ENCODE measurements at regions not wholly inside any gene's neighbourhood (a gene's known extent, or its start where the extent isn't known, plus 50 kb on each side); places are given as distances from the start of the nearest gene placed in this dataset.

DNA sequence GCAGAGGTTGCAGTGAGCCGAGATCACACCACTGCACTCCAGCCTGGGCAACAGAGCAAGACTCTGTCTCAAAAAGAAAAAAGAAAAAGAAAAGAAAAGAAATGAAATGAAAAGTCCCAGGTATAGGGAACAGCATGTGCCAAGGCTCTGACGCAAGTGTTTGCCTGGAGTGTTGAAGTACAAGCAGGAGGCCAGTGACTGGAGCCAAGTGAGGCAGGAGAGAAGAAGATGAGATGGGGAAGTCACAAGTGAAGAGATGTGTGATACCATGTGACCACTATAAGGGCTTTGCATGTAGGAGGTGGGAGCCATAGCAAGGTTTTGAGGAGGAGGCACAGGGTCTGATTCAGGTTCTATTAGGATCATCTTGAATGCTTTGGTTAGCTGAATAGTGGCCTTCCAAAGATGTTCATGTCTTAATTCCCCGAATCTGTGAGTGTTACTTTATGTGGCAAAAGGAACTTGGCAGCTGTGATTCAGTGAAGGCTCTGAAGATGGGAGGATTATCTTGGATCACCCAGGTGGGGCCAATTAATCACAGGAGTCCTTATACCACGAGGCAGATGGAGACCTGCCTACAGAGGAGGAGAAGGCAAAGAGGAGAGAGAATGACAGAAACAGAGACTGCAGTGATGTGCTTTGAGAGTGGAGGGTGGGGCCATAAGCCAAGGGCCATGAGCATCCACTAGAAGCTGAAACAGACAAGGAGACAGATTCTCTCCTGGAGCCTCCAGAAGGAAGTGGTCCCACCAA lies 91.1 kb upstream of the PTPN1 start:
- no peak for DNase-seq (ENCODE audit: low read depth in 3 of 3, low spot score in 1 of 3)

DNA sequence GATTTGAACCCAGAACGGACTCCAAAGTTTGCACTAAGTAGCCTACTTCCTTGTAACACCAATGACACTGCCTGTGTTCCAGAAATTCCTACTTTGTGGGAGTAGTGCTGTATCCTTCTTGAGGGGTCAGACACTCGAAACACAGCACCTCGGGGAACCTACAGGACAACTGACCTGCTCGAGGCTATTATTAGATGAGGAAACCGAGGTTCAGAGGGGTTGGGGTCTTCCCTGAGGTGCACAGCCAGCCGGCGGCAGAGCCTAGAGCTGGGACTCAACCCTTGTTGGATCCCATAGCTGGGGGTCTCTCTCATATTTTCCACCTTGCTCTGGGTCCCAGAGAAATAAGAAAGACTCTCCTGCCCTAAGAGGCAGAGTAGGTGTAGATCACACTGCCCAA lies 89.8 kb upstream of the PTPN1 start:
- DNase-seq (ENCODE audit: low read depth in 3 of 3, low spot score in 1 of 3): no peak

DNA sequence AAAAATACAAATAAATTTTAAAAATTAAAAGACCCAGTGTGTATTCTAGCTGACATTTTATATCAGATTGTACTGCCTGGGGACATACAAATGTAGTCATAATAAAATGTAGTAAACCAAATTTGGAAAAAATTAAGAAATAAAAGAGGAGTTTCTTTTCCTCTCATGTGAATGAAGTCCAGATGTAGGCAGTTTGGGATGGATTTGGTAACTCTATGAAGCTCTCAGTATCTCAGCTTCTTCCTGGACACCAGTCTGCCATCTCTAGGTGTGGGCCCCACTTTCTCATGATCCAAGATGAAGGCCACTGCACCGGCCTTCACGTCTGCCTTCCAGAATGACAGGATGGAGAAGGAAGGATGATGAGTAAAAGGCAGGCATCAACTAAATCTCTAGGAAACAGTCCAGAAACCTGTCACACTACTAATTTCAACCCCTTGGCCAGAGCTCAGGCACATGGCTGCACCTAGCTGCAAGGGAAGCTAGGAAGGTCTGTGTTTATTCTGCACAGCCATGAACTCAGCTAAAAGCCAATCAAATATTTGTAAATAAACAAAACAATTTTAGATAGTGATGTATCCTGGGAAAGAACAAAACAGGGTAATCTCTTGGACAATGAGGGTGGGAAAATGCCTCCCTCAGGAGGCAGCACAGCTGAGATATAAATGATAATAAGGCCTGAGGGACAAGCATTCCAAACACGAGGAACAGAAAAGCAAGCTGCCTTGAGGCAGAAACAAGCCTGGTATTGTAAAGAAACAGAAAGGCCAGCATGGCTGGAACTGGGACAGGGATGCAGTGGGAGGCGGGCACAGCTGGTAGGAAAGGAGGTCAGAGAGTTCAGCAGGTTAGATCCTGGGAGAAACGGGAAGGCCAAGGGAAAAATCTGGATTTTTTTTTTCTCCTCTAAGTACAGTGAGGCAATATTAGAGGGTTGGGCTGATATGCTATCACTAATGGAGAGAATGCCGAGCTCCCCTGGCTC lies 88.5 kb upstream of the PTPN1 start:
- DNase-seq (ENCODE audit: low read depth in 3 of 3, low spot score in 1 of 3): no peak

DNA sequence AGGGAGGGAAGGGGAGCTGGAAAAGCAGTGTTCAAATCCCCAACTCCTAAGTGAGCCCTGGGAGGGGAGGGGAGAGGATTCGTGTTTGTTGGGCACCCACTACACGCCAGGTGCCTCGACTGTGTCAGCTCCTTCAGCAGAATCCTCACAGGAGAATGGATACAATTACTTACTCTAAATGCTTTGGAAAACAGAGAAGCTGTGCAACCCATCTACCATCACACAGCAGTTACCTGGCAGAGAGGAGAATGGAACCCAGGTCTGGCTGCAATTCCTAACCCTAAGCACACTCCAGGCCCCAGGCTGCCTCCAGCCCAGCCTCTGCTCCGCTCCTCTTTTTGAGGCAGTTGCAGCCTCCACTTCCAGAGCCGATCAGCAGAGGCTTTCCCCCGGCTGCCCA lies 86.4 kb upstream of the PTPN1 start:
- no peak for DNase-seq (ENCODE audit: low read depth in 3 of 3, low spot score in 1 of 3)

DNA sequence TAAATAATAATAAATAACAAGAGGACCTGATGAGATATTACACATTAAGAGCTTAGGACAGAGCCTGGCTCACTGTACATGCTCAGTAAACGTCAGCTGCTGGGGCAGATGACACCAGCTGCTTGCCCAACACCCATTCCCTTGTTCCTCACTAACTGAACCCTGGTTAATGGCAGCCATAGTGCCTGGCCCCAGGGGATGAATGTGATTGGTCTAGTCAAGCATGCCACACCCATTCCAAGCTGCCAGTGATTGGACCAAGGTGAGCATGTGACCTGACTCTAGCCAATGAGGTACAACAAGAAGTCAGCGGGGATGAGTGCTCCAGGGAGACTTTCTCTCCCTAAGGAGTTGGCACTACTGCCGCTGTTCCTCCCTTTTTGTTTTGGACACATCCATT lies 85.1 kb upstream of the PTPN1 start:
- DNase-seq (ENCODE audit: low read depth in 3 of 3, low spot score in 1 of 3): no peak

DNA sequence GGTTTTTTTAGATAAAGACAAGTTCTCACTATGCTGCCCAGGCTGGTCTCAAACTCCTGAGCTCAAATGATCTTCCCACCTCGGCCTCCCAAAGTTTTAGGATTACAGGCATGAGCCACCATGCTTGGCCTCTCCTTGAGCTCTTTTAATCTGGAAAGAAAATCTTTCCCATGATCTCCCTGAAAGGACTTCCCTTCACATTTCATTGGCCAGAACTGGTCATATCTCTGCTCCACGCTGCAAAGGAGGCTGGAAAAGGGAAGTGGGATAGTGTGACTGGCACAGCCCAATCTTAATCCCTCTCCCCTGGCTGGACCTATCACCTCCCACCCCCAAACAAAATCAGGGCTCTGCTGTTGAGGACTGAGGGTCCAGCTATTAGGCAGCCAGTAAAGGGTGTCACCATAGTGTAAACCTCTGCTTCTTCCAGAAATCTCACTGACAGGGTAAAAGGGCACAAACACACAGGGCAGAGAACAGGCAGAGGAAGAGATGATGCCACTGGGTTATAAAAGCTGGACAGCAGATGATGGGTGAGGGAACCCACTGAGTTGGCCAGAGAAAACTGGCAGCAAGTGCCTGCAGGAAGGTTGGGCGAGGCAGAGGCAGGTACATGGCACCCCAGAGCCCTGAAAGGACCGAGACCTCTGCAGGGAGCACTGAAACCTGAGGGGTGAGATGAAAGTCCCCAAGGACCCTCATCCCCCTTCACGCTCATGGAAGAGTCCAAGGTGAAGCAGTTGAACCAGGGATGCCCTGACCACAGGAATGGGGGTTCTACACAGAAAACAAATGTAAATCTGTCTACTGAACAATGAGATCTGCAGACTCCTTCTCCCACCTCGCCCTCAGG lies 83.1 kb upstream of the PTPN1 start:
- DNase-seq (ENCODE audit: low read depth in 3 of 3, low spot score in 1 of 3): no peak

DNA sequence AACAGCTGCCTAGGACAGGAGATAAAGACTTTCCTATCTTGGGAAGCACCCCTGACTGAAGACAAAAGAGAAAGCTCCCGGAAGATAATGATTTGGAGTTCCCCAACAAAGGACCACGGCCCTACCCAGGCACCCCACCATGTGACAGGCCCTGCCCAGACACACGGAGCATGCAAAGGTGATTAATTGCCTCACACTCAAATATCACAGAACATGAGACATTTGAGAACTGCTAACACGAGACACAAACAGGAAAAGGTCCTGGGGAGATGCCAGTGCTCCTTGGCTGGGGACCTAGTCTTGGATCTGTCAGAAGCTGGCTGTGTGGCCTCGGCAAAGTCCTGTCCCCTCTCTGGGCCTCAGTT lies 82.5 kb upstream of the PTPN1 start:
- no peak for DNase-seq (ENCODE audit: low read depth in 3 of 3, low spot score in 1 of 3)

DNA sequence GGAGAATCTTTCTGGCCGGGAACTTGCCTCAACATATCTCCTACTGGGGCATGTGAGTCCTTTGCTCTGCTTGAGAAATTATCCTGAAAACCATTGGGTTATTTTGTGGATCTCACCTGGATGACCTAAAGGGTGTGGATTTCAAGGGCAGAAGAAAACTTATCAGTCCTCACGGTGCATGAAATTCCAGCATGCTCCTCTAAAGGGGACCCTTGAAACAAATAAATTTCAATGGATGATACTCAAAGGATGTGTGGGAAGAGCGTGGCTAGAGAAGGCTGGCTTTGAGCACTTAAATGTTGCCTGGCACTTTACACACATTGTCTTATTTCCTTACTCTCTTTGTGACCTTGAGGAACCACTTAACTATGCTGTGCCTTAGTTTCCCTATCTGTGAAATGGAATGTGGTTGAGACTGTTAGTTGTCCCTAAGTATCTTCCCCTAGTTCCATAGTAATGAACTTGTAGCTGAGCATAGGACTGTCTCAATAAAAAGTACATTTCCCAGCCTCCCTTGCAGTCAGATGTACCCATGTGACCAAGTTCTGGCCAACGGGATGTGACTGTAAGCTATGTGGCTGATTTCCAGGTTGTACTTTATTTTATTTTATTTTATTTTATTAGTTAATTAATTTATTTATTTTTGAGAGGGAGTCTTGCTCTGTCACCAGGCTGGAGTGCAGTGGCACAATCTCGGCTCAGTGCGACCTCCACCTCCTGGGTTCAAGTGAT lies 81.9 kb upstream of the PTPN1 start:
- no peak for DNase-seq (ENCODE audit: low read depth in 3 of 3, low spot score in 1 of 3)

DNA sequence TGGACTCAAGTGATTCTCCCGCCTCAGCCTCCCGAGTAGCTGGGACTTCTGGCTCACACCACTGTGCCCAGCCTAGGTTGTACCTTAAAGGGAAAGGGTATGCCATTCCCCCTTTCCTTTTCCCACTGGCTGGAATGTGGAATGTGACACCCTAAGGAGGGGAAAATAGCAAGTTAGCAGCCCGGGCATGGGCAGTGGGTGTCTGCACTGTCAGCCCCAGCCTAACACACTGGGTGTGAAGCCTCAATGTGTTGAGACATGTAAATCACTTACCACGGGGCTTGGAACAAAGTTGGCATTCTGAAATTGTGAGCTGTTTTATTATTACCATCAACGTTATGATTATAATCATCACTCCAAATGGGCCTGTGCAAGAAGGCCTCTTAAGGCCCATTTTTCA lies 80.8 kb upstream of the PTPN1 start:
- no peak for DNase-seq (ENCODE audit: low read depth in 3 of 3, low spot score in 1 of 3)

DNA sequence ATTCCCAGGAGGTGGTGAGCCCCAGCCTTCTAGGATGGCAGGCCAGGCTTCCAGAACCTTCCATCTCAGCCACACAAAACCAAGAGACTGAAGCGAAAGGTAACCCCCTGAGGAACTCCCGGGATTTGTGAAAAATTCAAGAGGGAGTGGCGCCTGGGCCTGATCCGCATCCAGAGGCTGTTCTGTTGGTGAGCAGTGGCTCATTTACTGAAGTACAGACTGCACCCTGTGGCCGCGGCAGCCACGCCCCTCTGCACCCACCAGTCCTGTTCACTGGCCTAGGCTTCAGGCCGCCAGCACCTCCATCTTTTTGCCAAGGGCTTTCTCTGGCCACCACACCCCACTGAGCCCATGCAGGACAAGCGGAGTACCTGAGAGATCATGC lies 79.1 kb upstream of the PTPN1 start:
- DNase-seq (ENCODE audit: low read depth in 3 of 3, low spot score in 1 of 3): no peak

DNA sequence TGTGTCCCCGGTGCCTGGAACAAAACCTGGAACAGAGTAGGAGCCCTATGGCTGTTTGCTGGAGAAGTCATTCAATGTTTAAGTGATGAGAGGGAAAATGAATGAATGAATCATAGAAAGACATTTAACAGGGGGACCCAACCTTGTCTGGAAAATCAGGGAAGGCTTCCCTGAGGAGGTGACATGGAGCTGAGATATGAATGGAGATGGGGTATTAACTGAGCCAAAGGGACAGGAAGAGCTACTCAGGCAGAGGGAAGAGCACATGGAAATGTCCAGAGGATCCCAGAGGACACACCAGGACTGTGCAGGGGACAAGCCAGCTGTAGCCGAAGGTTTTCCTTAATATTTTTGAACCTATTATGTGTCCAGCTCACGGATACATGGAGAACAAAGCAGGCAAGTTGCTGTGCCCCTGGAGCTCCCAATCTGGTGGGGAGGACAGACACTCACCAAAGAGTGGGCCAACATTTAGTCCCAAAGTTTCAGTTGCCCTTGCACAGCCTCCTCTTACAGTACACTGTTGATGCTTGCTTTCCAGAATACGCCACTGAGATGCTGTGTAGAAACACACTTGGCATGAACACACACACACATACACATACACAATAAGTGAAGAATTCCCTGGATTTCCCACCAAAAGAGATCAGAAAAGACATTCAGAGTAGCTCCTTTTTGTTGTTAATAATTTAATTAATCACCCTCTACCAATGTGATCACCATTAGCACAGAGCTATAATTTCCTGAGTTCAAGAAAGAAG lies 77.0 kb upstream of the PTPN1 start:
- no peak for DNase-seq (ENCODE audit: low read depth in 3 of 3, low spot score in 1 of 3)

DNA sequence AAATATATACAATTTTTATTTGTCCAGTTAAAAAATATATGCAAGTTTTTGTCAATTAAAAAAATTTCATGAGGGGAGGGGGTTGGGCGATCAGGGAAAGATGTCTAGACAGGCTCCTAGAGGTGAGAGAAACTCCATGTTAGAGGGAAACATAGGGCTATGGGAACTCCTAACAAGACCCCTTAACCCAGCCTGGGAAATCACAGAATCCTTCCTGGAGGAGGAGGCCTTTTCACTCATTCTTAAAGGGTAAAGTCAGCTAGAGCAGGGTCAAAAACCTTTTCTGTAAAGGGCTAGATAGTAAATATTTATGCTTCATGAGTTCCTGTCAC lies 75.9 kb upstream of the PTPN1 start:
- DNase-seq (ENCODE audit: low read depth in 3 of 3, low spot score in 1 of 3): no peak

DNA sequence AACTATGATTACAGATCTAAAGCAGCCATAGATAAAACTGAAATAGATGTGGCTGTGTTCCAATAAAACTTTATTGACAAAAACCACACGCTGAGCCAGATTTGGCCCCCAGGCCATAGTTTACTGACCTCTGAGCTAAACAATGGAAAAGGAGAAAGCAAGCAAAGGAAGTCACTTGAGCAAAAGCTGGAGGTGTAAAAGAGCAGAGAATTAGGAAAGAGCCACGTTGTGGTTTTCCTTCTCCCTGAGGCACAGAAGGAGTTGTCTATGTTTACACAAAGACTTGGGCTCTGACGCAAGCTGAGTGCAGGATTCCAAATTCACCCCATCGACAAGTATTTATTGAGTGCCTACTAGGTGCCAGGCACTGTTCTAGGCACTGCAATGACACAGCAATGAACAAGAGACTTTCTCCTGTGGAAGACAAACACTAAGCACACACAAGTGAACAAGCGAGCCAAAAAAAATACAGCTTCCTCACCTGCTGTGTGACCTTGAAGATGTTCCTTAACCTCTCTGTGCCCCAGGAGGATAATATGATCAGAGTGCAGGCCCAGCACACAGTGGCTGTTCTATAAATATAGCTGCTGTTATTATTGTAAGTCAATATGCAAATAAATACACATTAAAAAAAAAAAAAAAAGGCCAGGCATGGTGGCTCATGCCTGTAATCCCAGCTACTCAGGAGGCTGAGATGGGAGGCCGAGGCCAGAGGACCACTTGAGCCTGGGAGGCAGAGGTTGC lies 75.4 kb upstream of the PTPN1 start:
- DNase-seq (ENCODE audit: low read depth in 3 of 3, low spot score in 1 of 3): no peak

DNA sequence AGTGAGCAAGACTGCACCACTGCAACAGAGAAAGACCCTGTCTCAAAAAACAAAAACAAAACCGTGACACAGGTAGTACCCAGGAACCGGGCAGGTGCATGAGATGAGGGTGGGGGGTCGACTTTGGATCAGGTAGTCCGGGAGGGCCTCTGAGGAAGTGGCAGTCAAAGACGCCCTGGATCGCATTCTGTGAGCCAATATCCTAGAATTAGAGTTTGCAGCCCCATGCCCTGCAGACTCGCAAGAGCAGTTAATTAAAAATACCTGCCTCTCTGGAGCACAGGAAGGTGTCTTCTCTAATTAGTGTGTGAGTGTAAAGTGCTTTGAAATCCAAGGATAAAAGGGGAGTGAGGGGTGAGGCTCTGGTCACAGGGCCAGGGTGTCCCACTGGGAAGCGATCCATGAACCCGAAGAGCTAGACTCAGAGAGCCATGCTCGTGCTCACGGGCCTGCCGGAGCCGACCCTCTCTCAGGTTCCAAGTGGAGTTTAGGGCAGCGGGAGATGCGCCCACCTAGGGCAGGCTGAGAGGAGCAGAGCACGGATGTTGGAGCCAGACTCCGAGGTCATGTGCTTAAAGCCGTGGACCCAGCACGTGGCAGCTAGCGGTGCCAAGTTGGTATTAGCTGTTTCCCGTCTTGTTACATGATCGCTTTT lies 74.7 kb upstream of the PTPN1 start:
- DNase-seq (ENCODE audit: low read depth in 3 of 3, low spot score in 1 of 3): no peak

DNA sequence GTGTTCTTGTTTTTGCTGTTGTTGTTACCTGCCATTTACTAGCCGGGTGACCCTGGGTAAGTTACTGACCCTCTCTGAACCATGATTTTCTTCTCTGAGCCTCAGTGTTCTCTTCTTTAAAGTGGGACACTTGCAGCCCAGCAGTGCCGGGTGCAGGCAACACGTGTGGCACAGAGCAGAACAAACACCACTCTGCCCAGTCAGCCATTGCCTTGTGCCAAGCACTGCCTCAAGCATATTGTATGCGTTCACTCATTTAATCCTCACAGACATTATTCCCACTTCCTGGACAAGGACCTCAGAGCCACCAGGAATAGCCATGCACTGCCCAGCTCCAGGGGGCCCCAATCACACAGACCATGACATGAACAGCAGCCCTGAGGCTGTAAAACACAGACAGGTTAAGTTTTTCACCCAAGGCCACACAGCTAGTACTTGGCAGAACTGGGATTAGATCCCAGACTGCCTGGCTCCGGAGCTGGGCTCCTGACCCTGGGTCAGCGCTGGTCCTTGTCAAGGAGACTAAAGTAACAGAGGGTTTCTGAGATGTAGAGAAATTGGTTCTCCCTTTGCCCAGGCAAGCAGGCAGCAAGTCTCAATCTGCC lies 74.0 kb upstream of the PTPN1 start:
- no peak for DNase-seq (ENCODE audit: low read depth in 3 of 3, low spot score in 1 of 3)

DNA sequence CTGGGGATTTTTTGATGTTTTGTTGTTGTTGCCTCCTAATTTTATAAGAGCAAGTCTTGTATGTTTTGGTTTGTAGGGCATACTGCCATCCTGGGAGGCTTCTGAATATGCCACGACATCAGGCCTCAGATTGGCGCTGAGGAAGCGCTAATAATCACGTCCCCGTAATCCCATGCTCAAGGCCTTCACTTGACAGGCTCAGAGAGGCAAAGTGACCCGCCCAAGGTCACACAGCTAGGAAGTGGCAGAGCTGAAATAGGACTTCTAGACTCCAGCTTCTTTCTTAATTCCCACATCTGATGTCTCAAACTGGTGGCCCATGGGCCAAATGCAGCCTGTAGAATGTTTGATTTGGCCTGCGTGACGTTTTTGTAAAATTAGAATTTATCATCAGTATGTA lies 73.5 kb upstream of the PTPN1 start:
- DNase-seq (ENCODE audit: low read depth in 3 of 3, low spot score in 1 of 3): no peak

DNA sequence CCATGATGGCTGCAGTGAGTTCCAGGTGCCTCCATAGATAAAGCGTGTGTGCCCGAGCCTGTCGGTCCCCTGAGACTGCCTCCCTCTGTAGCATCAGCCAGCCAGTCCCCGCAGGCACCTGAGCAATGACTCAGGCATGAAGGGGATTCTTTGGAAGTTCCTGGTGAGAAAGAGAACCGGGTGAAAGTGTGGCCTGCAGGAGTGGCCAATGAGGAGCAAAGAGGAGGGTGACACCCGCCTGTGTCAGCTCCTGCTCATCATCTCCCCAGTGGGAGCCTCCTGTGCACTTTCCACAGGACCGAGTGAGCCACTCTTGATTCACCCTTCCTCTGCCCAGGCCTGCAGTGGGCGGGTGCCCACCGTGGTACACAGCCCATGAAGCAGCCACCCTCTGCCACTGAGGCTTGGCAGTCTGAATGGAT lies 71.2 kb upstream of the PTPN1 start:
- no peak for DNase-seq (ENCODE audit: low read depth in 3 of 3, low spot score in 1 of 3)

DNA sequence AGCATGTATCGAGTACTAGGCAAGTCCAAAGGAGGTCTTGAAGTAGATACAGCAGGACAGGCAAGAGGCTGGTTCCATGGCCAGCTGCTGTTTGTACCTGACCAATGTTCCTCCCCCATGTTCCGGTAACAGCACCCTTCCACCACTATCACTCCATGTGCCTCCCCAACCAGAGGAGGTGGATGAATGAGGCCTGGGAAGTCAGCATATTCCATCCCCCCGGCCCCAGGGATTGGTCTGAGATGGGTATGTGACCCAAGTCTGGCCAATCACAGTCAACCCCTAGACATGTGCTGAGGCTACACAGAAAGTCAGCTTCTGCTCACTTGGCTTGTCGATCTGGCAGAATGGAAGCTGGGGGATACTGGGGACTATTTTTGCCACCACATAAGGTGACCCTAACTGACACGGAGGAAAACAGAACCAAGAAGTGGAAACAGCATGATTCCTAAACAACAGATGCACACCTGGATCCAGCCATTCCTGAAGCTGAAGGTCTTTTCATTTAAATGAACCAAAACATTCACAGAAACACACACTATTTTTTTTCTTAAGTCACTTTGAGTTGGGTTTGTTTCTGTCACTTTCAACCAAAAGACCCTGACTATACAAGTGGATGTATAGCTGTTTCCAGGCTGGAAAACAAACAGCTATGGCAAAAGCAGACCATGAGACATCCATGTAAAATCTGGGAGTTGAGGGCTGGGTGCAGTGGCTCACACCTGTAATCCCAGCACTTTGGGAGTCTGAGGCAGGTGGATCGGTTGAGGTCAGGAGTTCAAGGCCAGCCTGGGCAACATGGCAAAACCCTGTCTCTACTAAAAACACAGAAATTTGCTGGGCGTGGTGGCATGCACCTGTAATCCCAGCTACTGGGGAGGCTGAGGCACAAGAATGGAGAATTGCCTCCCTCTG lies 70.4 kb upstream of the PTPN1 start:
- DNase-seq (ENCODE audit: low read depth in 3 of 3, low spot score in 1 of 3): no peak
